Caco-2 (cell line): ENCODE measurements at regions not wholly inside any gene's neighbourhood (a gene's known extent, or its start where the extent isn't known, plus 50 kb on each side); places are given as distances from the start of the nearest gene placed in this dataset.

Experiments
- BruUV-seq: library from RNA; stranded (reverse); fragments of 400-500 nt; replicated peaks from 2 replicates; lab custom pipeline; 2021; lab: Mats Ljungman, UMichigan
- CTCF ChIA-PET: fragments of 300-600 bp; sonication (Branson Sonifier 250); formaldehyde crosslinking; loops from one replicate; lab custom pipeline; 2022; ENCODE audit warnings: antibody characterized with exemption; lab: Charles Lee
- POLR2A ChIA-PET: fragments of 300-600 bp; sonication (Branson Sonifier 250); formaldehyde crosslinking; loops from one replicate; lab custom pipeline; 2022; ENCODE audit warnings: antibody characterized with exemption; lab: Charles Lee
- DNase-seq, 2 experiments: peaks; one replicate each; pipeline versions ENCODE4 v3.0.0 to v3.0.0-alpha.2; 2020 to 2022
- H3K27me3 ChIP-seq: replicated peaks from 2 replicates; pipeline ENCODE4 v1.6.0; 2011; ENCODE audit warnings: low read length; ENCODE audit not compliant: control insufficient read depth, insufficient read depth
- H3K36me3 ChIP-seq: 2 replicates; pipeline ENCODE4 v1.5.1; 2011; ENCODE audit warnings: low read length; ENCODE audit not compliant: control insufficient read depth, insufficient read depth
- H3K4me1 ChIP-seq: fragments of 250-450 bp; sonication (Bioruptor Pico); 2 replicates; pipeline ENCODE4 v1.5.1; 2020; ENCODE audit warnings: mild to moderate bottlenecking
- H3K4me3 ChIP-seq: 2 replicates; pipeline ENCODE4 v1.5.1; 2011; ENCODE audit warnings: low read depth, mild to moderate bottlenecking, control low read depth, low read length
- H3K9me3 ChIP-seq: fragments of 250-450 bp; sonication (Bioruptor Pico); 2 replicates; pipeline ENCODE4 v1.5.1; 2020; ENCODE audit warnings: mild to moderate bottlenecking, moderate library complexity
- H3K27ac Mint-ChIP-seq: one replicate; pipeline ENCODE4 v1.8.0; 2022; ENCODE audit warnings: mixed read lengths; ENCODE audit not compliant: unreplicated experiment
- H3K27me3 Mint-ChIP-seq: one replicate; pipeline ENCODE4 v1.8.0; 2022; ENCODE audit warnings: mixed read lengths; ENCODE audit not compliant: insufficient read depth, unreplicated experiment
- H3K36me3 Mint-ChIP-seq: one replicate; pipeline ENCODE4 v1.8.0; 2022; ENCODE audit warnings: mild to moderate bottlenecking, mixed read lengths; ENCODE audit not compliant: insufficient read depth, unreplicated experiment
- H3K4me1 Mint-ChIP-seq: one replicate; pipeline ENCODE4 v1.8.0; 2022; ENCODE audit warnings: low read depth, mixed read lengths; ENCODE audit not compliant: unreplicated experiment
- H3K4me3 Mint-ChIP-seq: one replicate; pipeline ENCODE4 v1.8.0; 2022; ENCODE audit warnings: mild to moderate bottlenecking, moderate library complexity, mixed read lengths; ENCODE audit not compliant: unreplicated experiment
- H3K9me3 Mint-ChIP-seq: one replicate; pipeline ENCODE4 v1.8.0; 2022; ENCODE audit warnings: mixed read lengths; ENCODE audit not compliant: unreplicated experiment
- intact Hi-C: fragments of 100-400 bp; cut with micrococcal nuclease; formaldehyde crosslinking; loops from one replicate; pipeline ENCODE4 v1.10.0; 2022; ENCODE audit not compliant: unreplicated experiment
- TF ChIP-seq, protein P1 (sequence below), 2 experiments: fragments of 200-600 bp in 1 of 2; IDR thresholded peaks; 1 replicate in 1 of 2; 2 replicates in 1 of 2; pipeline versions ENCODE4 v1.5.1 to v1.8.0; 2011 to 2022; ENCODE audit warnings: antibody characterized with exemption in 1 of 2, control low read depth in 1 of 2, inconsistent platforms in 1 of 2, low read depth in 1 of 2, low read length in 1 of 2, mild to moderate bottlenecking in 1 of 2, moderate library complexity in 1 of 2; ENCODE audit not compliant: insufficient read depth in 1 of 2, severe bottlenecking in 1 of 2, unreplicated experiment in 1 of 2

DNA sequence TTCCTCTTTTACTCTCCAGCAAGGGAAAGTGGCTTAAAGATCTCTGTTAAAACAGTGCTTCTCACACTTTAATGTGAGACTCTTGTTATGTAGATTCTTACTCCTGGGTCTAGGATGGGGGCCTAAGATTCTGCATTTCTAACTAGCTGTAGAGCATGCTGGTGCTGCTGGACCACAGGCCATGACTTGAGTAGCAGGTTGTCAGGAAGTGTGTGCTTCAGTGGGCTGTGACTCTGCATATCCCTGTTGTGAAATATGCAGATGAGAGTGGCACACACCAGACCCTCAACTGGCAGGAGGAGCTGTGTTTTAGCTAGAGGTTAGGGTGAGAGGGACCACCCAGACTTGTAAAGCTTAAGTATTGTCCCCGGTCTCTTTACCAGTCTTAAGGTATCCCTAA is 191.1 kb upstream of the DMRT1 start:
- no peaks in the 10 kb centered on the region for H3K9me3 Mint-ChIP-seq
- no peaks in the 10 kb centered on the region for H3K9me3 ChIP-seq
- no peaks in the 10 kb centered on the region for H3K36me3 ChIP-seq
- no peak overlapping the region for H3K4me3 ChIP-seq
- intact Hi-C loops, result no loop called here
- no TSS peak for BruUV-seq
- H3K27me3 ChIP-seq, result no peaks in the 10 kb centered on the region
- CTCF ChIA-PET, result no interaction called here
- POLR2A ChIA-PET, result no interaction called here
- H3K27me3 Mint-ChIP-seq, result no peaks in the 10 kb centered on the region
- no peak for DNase-seq
- no peak overlapping the region for H3K4me3 Mint-ChIP-seq
- H3K4me1 Mint-ChIP-seq, result no peaks in the 10 kb centered on the region
- peaks cover 7% of the 10 kb centered on the region for H3K36me3 Mint-ChIP-seq
- no peak overlapping the region for H3K27ac Mint-ChIP-seq
- no peaks in the 10 kb centered on the region for H3K4me1 ChIP-seq
- TF ChIP-seq, protein P1, sequence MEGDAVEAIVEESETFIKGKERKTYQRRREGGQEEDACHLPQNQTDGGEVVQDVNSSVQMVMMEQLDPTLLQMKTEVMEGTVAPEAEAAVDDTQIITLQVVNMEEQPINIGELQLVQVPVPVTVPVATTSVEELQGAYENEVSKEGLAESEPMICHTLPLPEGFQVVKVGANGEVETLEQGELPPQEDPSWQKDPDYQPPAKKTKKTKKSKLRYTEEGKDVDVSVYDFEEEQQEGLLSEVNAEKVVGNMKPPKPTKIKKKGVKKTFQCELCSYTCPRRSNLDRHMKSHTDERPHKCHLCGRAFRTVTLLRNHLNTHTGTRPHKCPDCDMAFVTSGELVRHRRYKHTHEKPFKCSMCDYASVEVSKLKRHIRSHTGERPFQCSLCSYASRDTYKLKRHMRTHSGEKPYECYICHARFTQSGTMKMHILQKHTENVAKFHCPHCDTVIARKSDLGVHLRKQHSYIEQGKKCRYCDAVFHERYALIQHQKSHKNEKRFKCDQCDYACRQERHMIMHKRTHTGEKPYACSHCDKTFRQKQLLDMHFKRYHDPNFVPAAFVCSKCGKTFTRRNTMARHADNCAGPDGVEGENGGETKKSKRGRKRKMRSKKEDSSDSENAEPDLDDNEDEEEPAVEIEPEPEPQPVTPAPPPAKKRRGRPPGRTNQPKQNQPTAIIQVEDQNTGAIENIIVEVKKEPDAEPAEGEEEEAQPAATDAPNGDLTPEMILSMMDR (IDR thresholded peaks at IDR 0.05; ENCODE audit: insufficient read depth in 1 of 2, low read depth in 1 of 2, low read length in 1 of 2, severe bottlenecking in 1 of 2, unreplicated experiment in 1 of 2), result no peak

DNA sequence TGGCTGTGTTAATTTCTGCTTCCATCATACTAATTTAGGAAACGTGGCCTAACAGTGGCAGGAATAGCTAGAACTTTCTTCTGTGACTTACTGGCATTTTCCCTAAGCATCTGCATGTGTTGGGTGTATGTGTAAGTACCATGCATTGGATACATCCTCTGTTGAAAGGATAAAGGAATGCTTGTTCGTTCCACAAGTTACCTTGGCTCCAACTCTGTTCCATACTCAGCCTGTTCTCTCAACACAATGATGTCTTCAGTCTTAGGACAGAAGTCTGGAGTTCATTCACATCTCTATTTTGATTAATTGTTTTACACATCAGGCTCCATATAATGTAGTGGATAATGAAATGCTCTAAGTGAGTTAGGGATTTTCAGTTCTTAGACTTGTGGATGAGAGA is 190.1 kb upstream of the DMRT1 start:
- intact Hi-C loops, result no loop called here
- Histone ChIP-seq H3K9me3 (no peaks in the 10 kb centered on the region), H3K27me3 (no peaks in the 10 kb centered on the region), H3K36me3 (no peaks in the 10 kb centered on the region), H3K4me1 (no peaks in the 10 kb centered on the region), H3K4me3 (no peak overlapping the region)
- Mint-ChIP-seq H3K9me3 (no peaks in the 10 kb centered on the region), H3K27me3 (no peaks in the 10 kb centered on the region), H3K4me1 (no peaks in the 10 kb centered on the region), H3K27ac (no peak overlapping the region), H3K4me3 (no peak overlapping the region), H3K36me3 (peaks cover 12% of the 10 kb centered on the region)
- DNase-seq, result no peak
- ChIA-PET POLR2A (no interaction called here), CTCF (no interaction called here)
- TF ChIP-seq, protein P1 (IDR thresholded peaks at IDR 0.05; ENCODE audit: insufficient read depth in 1 of 2, low read depth in 1 of 2, low read length in 1 of 2, severe bottlenecking in 1 of 2, unreplicated experiment in 1 of 2), result no peak
- BruUV-seq, result no TSS peak

DNA sequence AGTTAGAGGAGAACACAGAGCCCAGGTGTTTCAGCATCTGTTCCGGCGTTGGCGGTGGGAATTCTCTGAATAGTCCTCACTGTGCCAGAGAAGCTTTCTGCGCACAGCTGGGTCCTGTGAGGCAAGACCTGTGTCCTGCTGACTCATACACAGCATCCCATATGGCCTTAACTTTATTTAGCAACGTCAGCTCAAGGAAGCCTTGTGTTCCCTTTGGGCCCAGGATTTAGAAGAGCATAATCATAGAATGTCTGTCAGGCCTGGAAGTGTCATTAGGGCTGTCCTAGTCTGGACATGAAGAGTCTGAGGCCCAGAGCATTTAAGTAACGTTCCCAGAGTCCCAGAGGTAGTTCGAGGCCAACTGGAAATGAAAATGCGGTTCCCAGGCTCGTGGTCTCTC is 188.6 kb upstream of the DMRT1 start:
- no peaks in the 10 kb centered on the region for H3K27me3 Mint-ChIP-seq
- BruUV-seq, result no TSS peak
- no peaks in the 10 kb centered on the region for H3K36me3 ChIP-seq
- intact Hi-C loops, result no loop called here
- no peak overlapping the region for H3K4me3 Mint-ChIP-seq
- no peaks in the 10 kb centered on the region for H3K4me1 Mint-ChIP-seq
- POLR2A ChIA-PET, result no interaction called here
- DNase-seq, result no peak
- TF ChIP-seq, protein P1 (IDR thresholded peaks at IDR 0.05; ENCODE audit: insufficient read depth in 1 of 2, low read depth in 1 of 2, low read length in 1 of 2, severe bottlenecking in 1 of 2, unreplicated experiment in 1 of 2), result no peak
- peaks cover 12% of the 10 kb centered on the region for H3K36me3 Mint-ChIP-seq
- no peaks in the 10 kb centered on the region for H3K4me1 ChIP-seq
- no peaks in the 10 kb centered on the region for H3K9me3 ChIP-seq
- H3K9me3 Mint-ChIP-seq, result no peaks in the 10 kb centered on the region
- no peak overlapping the region for H3K4me3 ChIP-seq
- CTCF ChIA-PET, result interaction anchor here (0.6 kb wide), 1 partner anchor 67 kb away, joined by 8 read pairs; no protein-coding TSS in a partner anchor
- no peak overlapping the region for H3K27ac Mint-ChIP-seq
- no peaks in the 10 kb centered on the region for H3K27me3 ChIP-seq
